Suppressor macrophage (primary cell): ENCODE measurements at regions not wholly inside any gene's neighbourhood (a gene's known extent, or its start where the extent isn't known, plus 50 kb on each side); places are given as distances from the start of the nearest gene placed in this dataset.

Experiments
- DNase-seq, 4 experiments: peaks; one replicate each; pipeline ENCODE4 v3.0.0-alpha.2; 2020 to 2022

GRCh38 chr3:13266005-13266404, 154.1 kb downstream of the NUP210 start:
- DNase-seq, result no peak

- no peak for DNase-seq
These were observed 154.6 kb downstream of the NUP210 start for GRCh38 chr3:13265507-13265906.

- DNase-seq, result no peak
These were observed 155.1 kb downstream of the NUP210 start for GRCh38 chr3:13265016-13265415.

- no peak for DNase-seq
These were observed 155.7 kb downstream of the NUP210 start for GRCh38 chr3:13264468-13264795.

- DNase-seq, result no peak
These were observed 156.2 kb downstream of the NUP210 start for GRCh38 chr3:13263770-13264467.

- DNase-seq, result peak in 1 of 4 experiments; percentile 6
These were observed 157.5 kb downstream of the NUP210 start for GRCh38 chr3:13262493-13263211.

GRCh38 chr3:13261892-13262291, 158.2 kb downstream of the NUP210 start:
- no peak for DNase-seq

- DNase-seq, result no peak
These were observed 158.9 kb downstream of the NUP210 start for GRCh38 chr3:13261104-13261830.

- no peak for DNase-seq
These were observed 159.6 kb downstream of the NUP210 start for GRCh38 chr3:13260259-13261103.

GRCh38 chr3:13259831-13260230, 160.3 kb downstream of the NUP210 start:
- no peak for DNase-seq

GRCh38 chr3:13258986-13259514, 161.1 kb downstream of the NUP210 start:
- DNase-seq, result no peak

- DNase-seq, result no peak
These were observed 161.8 kb downstream of the NUP210 start for GRCh38 chr3:13258280-13258679.

GRCh38 chr3:13257666-13258065, 162.5 kb downstream of the NUP210 start:
- no peak for DNase-seq

- no peak for DNase-seq
These were observed 163.3 kb downstream of the NUP210 start for GRCh38 chr3:13256845-13257244.

GRCh38 chr3:13254028-13254951, 165.8 kb downstream of the NUP210 start:
- DNase-seq, result no peak

- no peak for DNase-seq
These were observed 166.7 kb downstream of the NUP210 start for GRCh38 chr3:13253208-13253937.

- DNase-seq, result no peak
These were observed 167.9 kb downstream of the NUP210 start for GRCh38 chr3:13252207-13252606.

- DNase-seq, result no peak
These were observed 168.8 kb downstream of the NUP210 start for GRCh38 chr3:13251166-13251903.

GRCh38 chr3:13249664-13250390, 170.3 kb downstream of the NUP210 start:
- no peak for DNase-seq
